ENCODE measurements at regions not wholly inside any gene's neighbourhood (a gene's known extent, or its start where the extent isn't known, plus 50 kb on each side); places are given as distances from the start of the nearest gene placed in this dataset.

GRCh38 chr3:76855451-76855850 lies 184.4 kb upstream of the ROBO2 start:
- Histone ChIP-seq H3K9me3 (no peaks in the 10 kb centered on the region), H3K4me1 (ENCODE audit: control insufficient read depth in 1 of 2, insufficient read depth in 2 of 2, low read depth in 1 of 2, low read length in 1 of 2) (no peaks in the 10 kb centered on the region), H3K79me2 (ENCODE audit: insufficient read depth) (no peaks in the 10 kb centered on the region), H4K20me1 (ENCODE audit: insufficient read depth) (no peaks in the 10 kb centered on the region), H3K4me2 (no peak overlapping the region), H3K36me3 (replicated peaks in 1 of 2; ENCODE audit: control insufficient read depth in 1 of 2, insufficient read depth in 2 of 2, low read length in 1 of 2) (no peaks in the 10 kb centered on the region), H2AFZ (ENCODE audit: low read depth) (no peak overlapping the region), H3K9me2 (no peaks in the 10 kb centered on the region), H3K9ac (no peak overlapping the region), H3K27ac (ENCODE audit: low read depth in 2 of 2, low read length in 1 of 2) (no peak overlapping the region), H3F3A (replicated peaks; ENCODE audit: insufficient read depth) (no peaks in the 10 kb centered on the region), H3K4me3 (ENCODE audit: low read depth in 2 of 2, low read length in 1 of 2) (no peak overlapping the region), H3K27me3 (ENCODE audit: insufficient read depth) (no peaks in the 10 kb centered on the region)
- WGBS (ENCODE audit: low lambda C conversion rate) = 42% methylated on average over 2 of the region's 2 CpGs
- ChIA-PET CTCF (interaction anchor here (1.0 kb wide), 1 partner anchor 9 kb away, joined by 3 read pairs; no protein-coding TSS in a partner anchor), POLR2A (no interaction called here)
- no peak for TF ChIP-seq GATA2 (CRISPR knock-in tag; IDR thresholded peaks at IDR 0.05)
- no peak for TF ChIP-seq FOXM1 (IDR thresholded peaks at IDR 0.05; ENCODE audit: low read depth)
- no peak for TF ChIP-seq MXI1 (IDR thresholded peaks at IDR 0.05; ENCODE audit: low read depth, low read length)
- no peak for TF ChIP-seq REST (IDR thresholded peaks at IDR 0.05; ENCODE audit: low read depth, low read length)
- no peak for TF ChIP-seq EP300 (IDR thresholded peaks at IDR 0.05; ENCODE audit: borderline replicate concordance in 1 of 2, low read depth in 1 of 2, low read length in 1 of 2)
- no peak for TF ChIP-seq ZBTB33 (IDR thresholded peaks at IDR 0.05; ENCODE audit: borderline replicate concordance, low read depth)
- no peak for DNase-seq

- Histone ChIP-seq H2AFZ (ENCODE audit: low read depth) (no peak overlapping the region), H3K9me2 (no peaks in the 10 kb centered on the region)
- 43% methylated on average over 3 of the region's 3 CpGs for WGBS (ENCODE audit: low lambda C conversion rate)
- TF ChIP-seq RCOR1 (IDR thresholded peaks at IDR 0.05; ENCODE audit: low read length) = no peak
- no peak for TF ChIP-seq NRF1 (IDR thresholded peaks at IDR 0.05; ENCODE audit: low read depth, low read length)
- no peak for TF ChIP-seq POLR2AphosphoS5 (IDR thresholded peaks at IDR 0.05; ENCODE audit: low read depth, low read length)
- TF ChIP-seq TAF1 (IDR thresholded peaks at IDR 0.05; ENCODE audit: borderline replicate concordance, low read depth, low read length) = no peak
- no peak for TF ChIP-seq SIN3A (IDR thresholded peaks at IDR 0.05; ENCODE audit: borderline replicate concordance, low read depth, low read length)
- TF ChIP-seq EZH2phosphoT487 (IDR thresholded peaks at IDR 0.05; ENCODE audit: borderline replicate concordance, low read depth) = no peak
- TF ChIP-seq RFX5 (IDR thresholded peaks at IDR 0.05; ENCODE audit: low read length) = no peak
- no peak for TF ChIP-seq PBX3 (IDR thresholded peaks at IDR 0.05)
- no peak for TF ChIP-seq JUND (IDR thresholded peaks at IDR 0.05)
- no peak for TF ChIP-seq SMC3 (IDR thresholded peaks at IDR 0.05; ENCODE audit: low read depth, low read length)
- TF ChIP-seq ZBTB33 (IDR thresholded peaks at IDR 0.05; ENCODE audit: borderline replicate concordance, low read depth) = no peak
- TF ChIP-seq CTCF (IDR thresholded peaks at IDR 0.05) = no peak
Measured at GRCh38 chr3:76859596-76859995, 180.3 kb upstream of the ROBO2 start.

More at GRCh38 chr3:76859596-76859995, 180.3 kb upstream of the ROBO2 start:
- Histone ChIP-seq H4K20me1 (ENCODE audit: insufficient read depth) (no peaks in the 10 kb centered on the region), H3F3A (replicated peaks; ENCODE audit: insufficient read depth) (no peaks in the 10 kb centered on the region), H3K9ac (no peak overlapping the region), H3K4me3 (ENCODE audit: low read depth in 2 of 2, low read length in 1 of 2) (no peak overlapping the region), H3K79me2 (ENCODE audit: insufficient read depth) (no peaks in the 10 kb centered on the region), H3K4me1 (ENCODE audit: control insufficient read depth in 1 of 2, insufficient read depth in 2 of 2, low read depth in 1 of 2, low read length in 1 of 2) (no peaks in the 10 kb centered on the region), H3K27ac (ENCODE audit: low read depth in 2 of 2, low read length in 1 of 2) (no peak overlapping the region), H3K9me3 (no peaks in the 10 kb centered on the region), H3K4me2 (no peak overlapping the region), H3K36me3 (replicated peaks in 1 of 2; ENCODE audit: control insufficient read depth in 1 of 2, insufficient read depth in 2 of 2, low read length in 1 of 2) (no peaks in the 10 kb centered on the region), H3K27me3 (ENCODE audit: insufficient read depth) (no peaks in the 10 kb centered on the region)
- ChIA-PET CTCF (no interaction called here), POLR2A (no interaction called here)
- no peak for DNase-seq
